GM19455 (cell line): ENCODE measurements at regions not wholly inside any gene's neighbourhood (a gene's known extent, or its start where the extent isn't known, plus 50 kb on each side); places are given as distances from the start of the nearest gene placed in this dataset.
A peak's percentile ranks its signal among the peaks of the same experiment; 100 is the strongest.
"Not testable (repeated sequence)": the region's sequence is repeated elsewhere in the genome, so short reads cannot be mapped to it uniquely, and the experiment has no call there.

Source experiments
- ATAC-seq: cut with Tn5 transposase; IDR thresholded peaks from one replicate; pipeline ENCODE4 v1.9.1; 2021; ENCODE audit not compliant: unreplicated experiment

GRCh38 chr2:12018726-12019125 is 272.3 kb downstream of the LPIN1 start:
- not testable (repeated sequence) for ATAC-seq

GRCh38 chr2:12020833-12021469 is 274.5 kb downstream of the LPIN1 start:
- ATAC-seq = no peak

- ATAC-seq = not testable (repeated sequence)
Measured at GRCh38 chr2:12024197-12024907, 277.9 kb downstream of the LPIN1 start.

GRCh38 chr2:12027136-12027535 is 280.7 kb downstream of the LPIN1 start:
- no peak for ATAC-seq

GRCh38 chr2:12031866-12032265 is 285.4 kb downstream of the LPIN1 start:
- peak; percentile 19 for ATAC-seq

GRCh38 chr2:12032398-12032797 is 286.0 kb downstream of the LPIN1 start:
- ATAC-seq = peak; percentile 69

GRCh38 chr2:12032975-12033374 is 286.5 kb downstream of the LPIN1 start:
- ATAC-seq = no peak

- ATAC-seq = no peak
Measured at GRCh38 chr2:12033494-12033893, 287.1 kb downstream of the LPIN1 start.

GRCh38 chr2:12034382-12034781 is 287.9 kb downstream of the LPIN1 start:
- ATAC-seq = no peak

GRCh38 chr2:12035029-12035720 is 288.7 kb downstream of the LPIN1 start:
- ATAC-seq = no peak

- ATAC-seq = no peak
Measured at GRCh38 chr2:12035956-12036639, 289.7 kb downstream of the LPIN1 start.

GRCh38 chr2:12036640-12036983 is 290.2 kb downstream of the LPIN1 start:
- no peak for ATAC-seq

- ATAC-seq = no peak
Measured at GRCh38 chr2:12037301-12037700, 290.9 kb downstream of the LPIN1 start.

GRCh38 chr2:12041236-12041635 is 294.8 kb downstream of the LPIN1 start:
- no peak for ATAC-seq

- no peak for ATAC-seq
Measured at GRCh38 chr2:12043131-12043530, 296.7 kb downstream of the LPIN1 start.

- peak; percentile 49 for ATAC-seq
Measured at GRCh38 chr2:12044857-12045256, 298.4 kb downstream of the LPIN1 start.

GRCh38 chr2:12045864-12046291 is 299.4 kb downstream of the LPIN1 start:
- peak; percentile 65 for ATAC-seq

GRCh38 chr2:12046641-12047040 is 300.2 kb downstream of the LPIN1 start:
- ATAC-seq = no peak

GRCh38 chr2:12047761-12048160 is 301.3 kb downstream of the LPIN1 start:
- no peak for ATAC-seq

GRCh38 chr2:12048550-12048949 is 302.1 kb downstream of the LPIN1 start:
- ATAC-seq = no peak

- no peak for ATAC-seq
Measured at GRCh38 chr2:12050396-12050795, 304.0 kb downstream of the LPIN1 start.

GRCh38 chr2:12051831-12052230 is 305.4 kb downstream of the LPIN1 start:
- ATAC-seq = no peak
